AG10803 (cell line): ENCODE measurements at regions not wholly inside any gene's neighbourhood (a gene's known extent, or its start where the extent isn't known, plus 50 kb on each side); places are given as distances from the start of the nearest gene placed in this dataset.

Experiments used
- DNase-seq: peaks from one replicate; pipeline ENCODE4 v3.0.0; 2010; ENCODE audit warnings: low read depth
- H3K4me3 ChIP-seq: 2 replicates; pipeline ENCODE4 v1.5.1; 2011; ENCODE audit warnings: mild to moderate bottlenecking, low read length, control low read depth
- TF ChIP-seq, protein P1 (sequence below): conservative IDR thresholded peaks from 2 replicates; pipeline ENCODE4 v1.5.1; 2011; ENCODE audit warnings: mild to moderate bottlenecking, low read length, control low read depth, inconsistent platforms

DNA sequence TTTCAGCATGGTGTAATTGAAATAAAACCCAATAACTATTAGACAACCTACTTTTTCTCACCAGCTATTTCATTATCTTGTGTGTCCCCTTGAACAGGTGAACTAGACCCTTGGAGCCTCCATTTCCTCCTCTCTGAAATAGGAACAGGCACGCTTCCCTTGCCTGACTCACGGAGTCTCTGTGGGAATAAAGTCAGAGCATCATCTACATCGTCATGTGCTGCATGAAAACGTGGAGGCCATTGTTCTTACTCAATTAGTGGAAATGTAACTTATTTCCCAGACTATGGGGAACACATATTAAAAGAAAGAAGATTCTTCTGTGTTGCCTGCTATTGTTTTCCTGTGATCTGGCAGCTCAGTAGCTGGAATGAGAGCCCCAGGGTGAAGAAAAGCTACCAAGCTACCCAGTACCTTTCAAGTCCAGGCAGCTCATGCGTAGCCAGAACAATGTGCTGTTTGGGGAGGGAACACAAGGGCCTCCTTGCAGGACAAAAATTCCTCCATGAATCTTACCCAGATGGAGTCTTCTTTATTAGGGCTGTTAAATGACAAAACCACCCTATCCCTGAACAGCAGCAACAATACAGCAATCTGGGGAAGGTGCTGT lies 59.8 kb downstream of the SOX11 start:
- no peak for DNase-seq
- TF ChIP-seq, protein P1, sequence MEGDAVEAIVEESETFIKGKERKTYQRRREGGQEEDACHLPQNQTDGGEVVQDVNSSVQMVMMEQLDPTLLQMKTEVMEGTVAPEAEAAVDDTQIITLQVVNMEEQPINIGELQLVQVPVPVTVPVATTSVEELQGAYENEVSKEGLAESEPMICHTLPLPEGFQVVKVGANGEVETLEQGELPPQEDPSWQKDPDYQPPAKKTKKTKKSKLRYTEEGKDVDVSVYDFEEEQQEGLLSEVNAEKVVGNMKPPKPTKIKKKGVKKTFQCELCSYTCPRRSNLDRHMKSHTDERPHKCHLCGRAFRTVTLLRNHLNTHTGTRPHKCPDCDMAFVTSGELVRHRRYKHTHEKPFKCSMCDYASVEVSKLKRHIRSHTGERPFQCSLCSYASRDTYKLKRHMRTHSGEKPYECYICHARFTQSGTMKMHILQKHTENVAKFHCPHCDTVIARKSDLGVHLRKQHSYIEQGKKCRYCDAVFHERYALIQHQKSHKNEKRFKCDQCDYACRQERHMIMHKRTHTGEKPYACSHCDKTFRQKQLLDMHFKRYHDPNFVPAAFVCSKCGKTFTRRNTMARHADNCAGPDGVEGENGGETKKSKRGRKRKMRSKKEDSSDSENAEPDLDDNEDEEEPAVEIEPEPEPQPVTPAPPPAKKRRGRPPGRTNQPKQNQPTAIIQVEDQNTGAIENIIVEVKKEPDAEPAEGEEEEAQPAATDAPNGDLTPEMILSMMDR: no peak
- H3K4me3 ChIP-seq: no peak overlapping the region

DNA sequence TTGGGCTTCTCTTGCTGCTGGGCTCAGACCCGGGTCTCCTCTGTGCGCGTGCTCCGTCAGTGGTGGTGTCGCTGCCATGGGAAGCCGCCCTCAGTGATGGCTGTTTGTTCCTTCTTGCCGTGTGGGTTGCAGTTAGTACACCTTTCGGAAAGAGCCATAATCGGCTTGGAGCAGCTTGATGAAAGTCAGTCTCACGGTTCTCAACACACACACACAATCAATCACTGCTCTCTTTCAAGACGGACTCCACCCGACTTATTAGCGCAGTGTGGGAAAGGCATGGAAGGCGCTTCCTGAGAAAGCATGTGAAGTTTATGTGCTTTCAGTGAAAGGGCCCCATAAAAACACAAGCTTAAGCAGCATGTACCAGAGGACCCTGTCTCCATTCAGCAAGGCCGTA lies 64.1 kb downstream of the SOX11 start:
- no peak overlapping the region for H3K4me3 ChIP-seq
- DNase-seq: no peak
- TF ChIP-seq, protein P1: no peak

DNA sequence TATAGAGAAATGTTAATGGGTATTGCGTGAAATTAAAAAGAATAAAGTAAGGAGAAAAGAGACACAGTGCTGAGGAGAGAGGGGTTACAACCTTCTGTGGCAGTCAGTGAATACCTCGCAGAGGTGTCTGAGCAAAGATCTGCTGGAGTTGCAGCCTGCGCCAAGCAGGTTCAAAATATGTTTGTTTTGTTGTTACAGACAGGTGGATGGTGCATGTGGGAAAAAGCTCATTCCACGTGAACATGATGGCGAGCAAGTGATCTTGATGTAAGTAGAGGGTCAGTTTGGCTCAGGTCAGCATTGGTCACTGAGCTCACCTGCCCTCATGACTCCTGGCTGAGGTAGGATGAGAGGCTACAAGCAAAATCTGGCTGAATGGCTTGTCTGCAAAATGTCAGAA lies 66.2 kb downstream of the SOX11 start:
- no peak for DNase-seq
- H3K4me3 ChIP-seq: no peak overlapping the region
- TF ChIP-seq, protein P1: no peak

DNA sequence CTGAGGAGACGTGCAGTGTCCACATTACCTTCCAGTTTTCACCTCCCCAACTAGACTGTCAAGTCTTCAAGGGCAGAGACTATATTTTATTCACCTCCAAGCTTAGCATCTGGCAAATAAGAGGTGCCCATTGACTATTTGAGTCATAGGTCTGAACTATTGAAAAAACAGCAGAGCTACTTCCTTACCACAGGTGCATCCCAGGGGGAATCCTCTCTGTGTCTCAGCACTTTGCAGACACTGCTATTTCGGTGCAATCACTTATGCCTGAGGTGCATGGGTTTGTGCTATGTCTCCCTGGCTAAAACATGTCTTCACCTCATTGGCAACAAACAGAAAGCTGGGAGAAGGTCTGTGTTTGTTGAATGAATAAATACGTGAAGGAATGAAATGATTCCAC lies 67.8 kb downstream of the SOX11 start:
- TF ChIP-seq, protein P1: no peak
- no peak overlapping the region for H3K4me3 ChIP-seq
- DNase-seq: no peak

DNA sequence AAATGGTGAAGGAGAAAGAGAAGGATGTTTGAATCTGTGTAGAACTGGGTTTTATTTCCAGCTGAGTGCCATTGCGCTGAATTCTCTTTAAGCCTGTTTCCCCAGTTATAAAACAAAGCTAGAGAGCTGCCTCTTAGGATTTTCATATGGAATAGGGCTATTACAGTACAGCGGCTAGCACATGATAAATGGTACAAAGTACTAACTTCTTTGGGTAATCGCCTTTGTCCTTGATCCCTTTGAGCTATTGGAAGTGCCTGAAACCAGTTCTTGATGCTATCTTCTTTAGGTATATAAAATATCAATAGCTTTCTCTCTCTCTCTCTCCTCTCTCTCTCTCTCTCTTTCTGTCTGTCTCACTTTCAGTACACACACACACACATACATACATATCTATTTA lies 71.3 kb downstream of the SOX11 start:
- TF ChIP-seq, protein P1: no peak
- H3K4me3 ChIP-seq: no peak overlapping the region
- no peak for DNase-seq

DNA sequence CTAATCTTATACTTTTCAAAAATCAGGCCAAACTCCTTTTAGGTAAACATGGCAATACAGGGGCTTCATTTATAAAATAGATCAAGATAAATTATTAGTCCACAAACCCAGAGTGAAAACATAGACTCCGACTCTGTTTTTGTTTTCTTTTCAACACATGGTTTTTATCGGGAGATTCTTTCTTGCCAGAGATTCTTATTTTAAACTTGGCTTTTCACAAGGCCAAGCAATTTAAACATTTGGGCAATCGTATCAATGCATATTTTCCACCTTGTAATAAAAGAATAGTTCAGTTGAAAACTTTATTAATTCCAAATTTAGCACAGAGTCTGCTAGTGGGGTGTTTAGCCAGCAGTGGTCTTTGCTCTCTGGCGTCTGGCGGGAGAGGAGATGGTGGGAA lies 71.9 kb downstream of the SOX11 start:
- no peak for DNase-seq
- TF ChIP-seq, protein P1: no peak
- H3K4me3 ChIP-seq: no peak overlapping the region

DNA sequence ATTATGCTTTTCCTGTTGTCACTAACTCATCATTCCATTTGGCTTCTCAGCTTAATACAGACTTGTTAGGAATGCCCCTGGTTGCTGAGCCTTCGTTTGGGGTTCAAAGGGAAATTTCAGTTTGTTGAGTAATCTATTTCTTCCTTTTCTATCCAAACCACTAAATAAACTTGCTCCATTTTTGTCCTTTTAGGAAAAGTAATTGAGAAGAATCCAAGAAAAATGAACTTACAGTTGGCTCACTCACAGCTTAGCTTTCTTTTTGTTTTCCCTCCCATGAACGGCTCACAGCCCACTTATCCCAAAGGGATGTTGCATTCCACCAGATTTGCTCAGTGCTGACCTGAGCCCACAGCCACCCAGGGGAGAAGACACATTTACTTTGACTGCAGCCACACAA lies 73.9 kb downstream of the SOX11 start:
- TF ChIP-seq, protein P1: no peak
- H3K4me3 ChIP-seq: no peak overlapping the region
- DNase-seq: peak; percentile 61
